Ectodermal cell (in vitro differentiated cells): ENCODE measurements at regions not wholly inside any gene's neighbourhood (a gene's known extent, or its start where the extent isn't known, plus 50 kb on each side); places are given as distances from the start of the nearest gene placed in this dataset.

ENCODE experiments used
- H3K27ac ChIP-seq: 2 replicates; pipeline ENCODE4 v1.7.0; 2013; ENCODE audit warnings: mild to moderate bottlenecking, low read depth, low read length; ENCODE audit not compliant: insufficient read depth, poor library complexity, severe bottlenecking
- H3K27me3 ChIP-seq: 2 replicates; pipeline ENCODE4 v1.7.0; 2013; ENCODE audit warnings: mild to moderate bottlenecking, low read length; ENCODE audit not compliant: insufficient read depth, control insufficient read depth, poor library complexity, severe bottlenecking
- H3K36me3 ChIP-seq: one replicate; pipeline ENCODE4 v1.7.0; 2013; ENCODE audit warnings: low read length; ENCODE audit not compliant: control insufficient read depth, insufficient read depth
- H3K4me1 ChIP-seq: one replicate; pipeline ENCODE4 v1.7.0; 2013; ENCODE audit warnings: low read length; ENCODE audit not compliant: control insufficient read depth, insufficient read depth
- H3K4me3 ChIP-seq: 2 replicates; pipeline ENCODE4 v1.7.0; 2013; ENCODE audit warnings: low read depth, low read length, control low read depth; ENCODE audit not compliant: insufficient read depth
- H3K9me3 ChIP-seq: 2 replicates; pipeline ENCODE4 v1.7.0; 2013; ENCODE audit warnings: mild to moderate bottlenecking, low read length, moderate library complexity; ENCODE audit not compliant: control insufficient read depth
- WGBS, 2 experiments: methylation state at CpG; one replicate each; pipeline ENCODE4 v1.1.7; 2013; ENCODE audit warnings: missing lambda C conversion rate in 2 of 2; 5-methylcytosine and 5-hydroxymethylcytosine counted together

DNA sequence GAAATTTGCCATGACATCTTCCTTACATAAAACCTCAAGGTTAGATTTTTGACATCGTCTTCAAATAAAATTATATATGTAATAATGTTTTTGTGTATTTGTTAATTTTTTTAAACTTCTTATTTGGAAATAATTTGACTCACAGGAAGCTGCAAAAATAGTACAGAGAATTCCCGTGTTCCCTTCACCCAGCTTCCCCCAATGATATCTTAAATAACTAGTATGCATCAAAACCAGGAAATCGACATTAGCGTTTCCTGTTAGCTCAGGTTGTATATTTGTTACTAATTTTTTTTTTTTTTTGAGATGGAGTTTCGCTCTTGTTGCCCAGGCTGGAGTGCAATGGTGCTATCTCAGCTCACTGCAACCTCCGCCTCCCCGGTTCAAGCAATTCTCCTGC is 86.3 kb upstream of the SPRY4 start:
- H3K27ac ChIP-seq = no peak overlapping the region
- WGBS, 2 experiments = 96% methylated on average over 6 of the region's 7 CpGs
- no peak overlapping the region for H3K4me3 ChIP-seq
- peaks cover 8% of the 10 kb centered on the region for H3K4me1 ChIP-seq
- no peaks in the 10 kb centered on the region for H3K27me3 ChIP-seq
- H3K36me3 ChIP-seq = no peaks in the 10 kb centered on the region
- H3K9me3 ChIP-seq = no peaks in the 10 kb centered on the region

DNA sequence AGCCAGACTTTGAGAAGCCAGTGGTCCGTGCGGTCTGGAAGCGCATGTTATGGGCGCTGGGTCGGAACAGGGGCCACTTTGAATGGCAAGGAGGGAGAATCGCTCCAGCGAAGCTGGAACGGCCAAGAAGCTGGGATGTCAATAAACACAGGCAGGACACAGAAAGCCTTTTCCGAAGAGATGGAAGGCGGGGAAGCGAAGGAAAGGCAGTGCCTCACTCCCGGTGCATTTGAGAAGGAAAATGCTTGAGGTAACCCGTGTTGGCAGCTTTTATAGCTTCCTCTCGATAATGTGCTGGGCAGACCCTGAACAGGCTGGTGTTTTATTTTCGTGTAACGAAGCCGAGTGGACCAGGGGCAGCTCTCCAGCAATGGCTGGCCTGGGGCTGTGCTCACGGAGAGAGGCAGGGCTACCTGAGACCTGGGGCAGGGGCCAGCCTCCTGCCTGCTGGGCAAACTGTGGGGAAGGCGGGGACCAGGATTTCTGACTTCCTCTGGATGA is 84.2 kb upstream of the SPRY4 start:
- Histone ChIP-seq H3K27me3 (no peaks in the 10 kb centered on the region), H3K27ac (no peak overlapping the region), H3K36me3 (no peaks in the 10 kb centered on the region), H3K9me3 (no peaks in the 10 kb centered on the region), H3K4me3 (no peak overlapping the region), H3K4me1 (peaks cover 16% of the 10 kb centered on the region)
- WGBS, 2 experiments = 86 to 87% methylated on average over 19 of the region's 19 CpGs

DNA sequence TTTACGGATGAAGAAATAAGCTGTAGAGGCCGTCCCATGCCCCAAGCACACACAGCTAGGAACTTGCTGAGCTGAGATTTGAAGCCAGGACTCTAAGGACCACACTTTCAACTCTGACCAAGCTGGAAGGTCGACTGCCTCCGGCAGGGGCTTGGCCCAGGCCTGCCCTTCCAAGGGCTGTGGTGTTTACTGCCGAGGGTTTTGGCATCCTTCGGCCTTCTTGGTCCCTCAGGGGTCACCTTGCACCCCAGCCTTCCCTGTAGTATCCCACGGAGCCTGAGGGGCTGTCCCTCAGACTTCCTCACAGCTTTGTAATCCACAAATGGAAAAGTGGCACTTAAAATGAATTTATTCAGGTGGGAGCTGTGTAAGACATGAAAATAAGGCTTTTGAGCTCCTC is 83.7 kb upstream of the SPRY4 start:
- Histone ChIP-seq H3K27ac (no peak overlapping the region), H3K4me3 (no peak overlapping the region), H3K27me3 (no peaks in the 10 kb centered on the region), H3K9me3 (no peaks in the 10 kb centered on the region), H3K4me1 (peaks cover 16% of the 10 kb centered on the region), H3K36me3 (no peaks in the 10 kb centered on the region)
- 89 to 92% methylated on average over 7 of the region's 7 CpGs for WGBS, 2 experiments

DNA sequence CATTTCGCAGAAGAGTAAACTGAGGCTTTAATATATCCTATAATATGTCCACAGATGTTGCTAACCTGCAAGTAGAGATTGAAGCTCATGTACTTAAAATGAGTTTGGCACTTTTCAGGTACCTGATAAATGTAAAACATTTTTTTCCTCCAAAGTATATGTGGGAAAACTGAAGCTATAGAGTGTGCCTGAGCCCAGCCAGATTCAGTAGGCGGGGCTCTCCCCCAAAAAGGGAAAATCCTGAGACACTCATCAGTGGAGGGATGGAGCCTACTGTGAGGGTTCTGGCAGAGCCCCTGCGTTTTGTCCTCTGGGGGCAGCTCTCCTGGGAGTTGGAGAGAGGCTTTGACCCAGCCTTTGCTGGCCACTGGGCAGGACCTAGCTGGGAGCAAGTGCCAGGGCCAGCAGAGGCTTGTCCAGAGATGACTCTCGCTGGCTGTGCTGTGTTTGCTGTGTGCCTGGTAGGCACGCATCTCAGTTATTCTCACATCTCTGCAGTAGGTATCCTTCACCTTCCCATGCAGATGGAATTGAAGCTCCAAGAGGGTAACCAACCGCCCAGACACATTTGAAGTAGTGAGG is 81.1 kb upstream of the SPRY4 start:
- no peaks in the 10 kb centered on the region for H3K9me3 ChIP-seq
- 81 to 86% methylated on average over 6 of the region's 6 CpGs for WGBS, 2 experiments
- H3K4me1 ChIP-seq = peaks cover 16% of the 10 kb centered on the region
- H3K27me3 ChIP-seq = no peaks in the 10 kb centered on the region
- H3K36me3 ChIP-seq = no peaks in the 10 kb centered on the region
- H3K4me3 ChIP-seq = no peak overlapping the region
- H3K27ac ChIP-seq = no peak overlapping the region

- H3K9me3 ChIP-seq = no peaks in the 10 kb centered on the region
- no peak overlapping the region for H3K27ac ChIP-seq
- H3K4me1 ChIP-seq = peaks cover 16% of the 10 kb centered on the region
- H3K4me3 ChIP-seq = no peak overlapping the region
- no peaks in the 10 kb centered on the region for H3K27me3 ChIP-seq
- 75 to 78% methylated on average over 6 of the region's 6 CpGs for WGBS, 2 experiments
- H3K36me3 ChIP-seq = no peaks in the 10 kb centered on the region
Observed at GRCh38 chr5:142405023-142405422, 80.2 kb upstream of the SPRY4 start.

DNA sequence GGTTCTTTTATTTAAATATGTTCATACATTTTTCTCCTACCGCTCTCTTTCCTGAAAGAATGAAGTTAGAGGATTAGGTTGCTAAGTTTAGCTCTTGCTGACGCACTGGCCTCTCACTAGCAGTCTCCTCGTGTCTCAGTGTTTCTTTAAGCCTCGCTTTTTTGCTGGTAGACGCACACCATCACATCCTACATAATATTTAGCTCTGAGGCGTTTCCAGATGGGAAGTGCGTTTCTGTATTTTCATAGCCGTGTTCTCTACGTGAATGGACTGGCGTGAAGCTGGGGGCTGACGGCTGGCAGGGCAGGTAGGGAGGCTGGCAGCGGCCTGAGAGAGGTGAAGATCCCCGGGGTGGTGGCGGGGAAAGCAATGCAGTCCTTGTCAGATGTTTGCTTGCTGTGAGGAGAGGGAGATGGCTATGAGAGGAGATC is 79.2 kb upstream of the SPRY4 start:
- Histone ChIP-seq H3K27me3 (no peaks in the 10 kb centered on the region), H3K27ac (no peak overlapping the region), H3K4me1 (peaks cover 11% of the 10 kb centered on the region), H3K4me3 (no peak overlapping the region), H3K9me3 (no peaks in the 10 kb centered on the region), H3K36me3 (no peaks in the 10 kb centered on the region)
- WGBS, 2 experiments = 89 to 90% methylated on average over 14 of the region's 14 CpGs

GRCh38 chr5:142403583-142403982 is 78.8 kb upstream of the SPRY4 start:
- Histone ChIP-seq H3K4me3 (no peak overlapping the region), H3K27ac (no peak overlapping the region), H3K9me3 (no peaks in the 10 kb centered on the region), H3K36me3 (no peaks in the 10 kb centered on the region), H3K4me1 (peaks cover 8% of the 10 kb centered on the region), H3K27me3 (no peaks in the 10 kb centered on the region)
- 79 to 80% methylated on average over 7 of the region's 7 CpGs for WGBS, 2 experiments

- Histone ChIP-seq H3K4me1 (peaks cover 8% of the 10 kb centered on the region), H3K27me3 (no peaks in the 10 kb centered on the region), H3K9me3 (no peaks in the 10 kb centered on the region), H3K36me3 (no peaks in the 10 kb centered on the region), H3K4me3 (no peak overlapping the region), H3K27ac (no peak overlapping the region)
- WGBS, 2 experiments = 89 to 97% methylated on average over 3 of the region's 3 CpGs
Observed at GRCh38 chr5:142402752-142403318, 78.0 kb upstream of the SPRY4 start.

GRCh38 chr5:142400415-142400814 is 75.6 kb upstream of the SPRY4 start:
- Histone ChIP-seq H3K4me3 (no peak overlapping the region), H3K27me3 (no peaks in the 10 kb centered on the region), H3K27ac (no peak overlapping the region), H3K36me3 (no peaks in the 10 kb centered on the region), H3K9me3 (peaks cover 4% of the 10 kb centered on the region), H3K4me1 (peaks cover 8% of the 10 kb centered on the region)
- 91% methylated on average over 8 of the region's 8 CpGs for WGBS, 2 experiments

GRCh38 chr5:142399891-142400290 is 75.1 kb upstream of the SPRY4 start:
- Histone ChIP-seq H3K4me1 (peaks cover 5% of the 10 kb centered on the region), H3K36me3 (no peaks in the 10 kb centered on the region), H3K27me3 (no peaks in the 10 kb centered on the region), H3K27ac (no peak overlapping the region), H3K4me3 (no peak overlapping the region), H3K9me3 (peaks cover 4% of the 10 kb centered on the region)
- 96 to 98% methylated on average over 2 of the region's 2 CpGs for WGBS, 2 experiments
